Aorta (tissue), 5 donors: ENCODE measurements at regions not wholly inside any gene's neighbourhood (a gene's known extent, or its start where the extent isn't known, plus 50 kb on each side); places are given as distances from the start of the nearest gene placed in this dataset.
"Not testable (repeated sequence)": the region's sequence is repeated elsewhere in the genome, so short reads cannot be mapped to it uniquely, and the experiment has no call there.

Source experiments
- ATAC-seq: fragments of 200-7000 bp; cut with Tn5 transposase; one replicate; pipeline ENCODE4 v1.9.1; 2022; ENCODE audit warnings: moderate library complexity; ENCODE audit not compliant: low FRiP score
- DNase-seq, 2 donors: peaks; one replicate each; pipeline ENCODE4 v3.0.0-alpha.2; 2020
- H3K27ac ChIP-seq, 2 donors: one replicate each; pipeline ENCODE4 v1.5.1; 2013; ENCODE audit warnings: low read length in 2 of 2, mild to moderate bottlenecking in 2 of 2, moderate library complexity in 2 of 2, control low read depth in 1 of 2, inconsistent platforms in 1 of 2, low read depth in 1 of 2
- H3K27me3 ChIP-seq, 2 donors: one replicate each; pipeline ENCODE4 v1.6.1; 2013; ENCODE audit warnings: control low read depth in 1 of 2, low read length in 1 of 2, mild to moderate bottlenecking in 1 of 2, moderate library complexity in 1 of 2; ENCODE audit not compliant: insufficient read depth in 2 of 2, control insufficient read depth in 1 of 2
- H3K36me3 ChIP-seq, 2 donors: one replicate each; pipeline ENCODE4 v1.6.1; 2013; ENCODE audit warnings: control low read depth in 1 of 2, low read length in 1 of 2, mild to moderate bottlenecking in 1 of 2; ENCODE audit not compliant: insufficient read depth in 2 of 2, control insufficient read depth in 1 of 2
- H3K4me1 ChIP-seq, 2 donors: one replicate each; pipeline ENCODE4 v1.6.1; 2013; ENCODE audit warnings: low read length in 2 of 2, control low read depth in 1 of 2, mild to moderate bottlenecking in 1 of 2, moderate library complexity in 1 of 2; ENCODE audit not compliant: insufficient read depth in 2 of 2, control insufficient read depth in 1 of 2
- H3K4me3 ChIP-seq, 2 donors: one replicate each; pipeline ENCODE4 v1.5.1; 2013; ENCODE audit warnings: low read length in 2 of 2, control low read depth in 1 of 2, mild to moderate bottlenecking in 1 of 2
- H3K9me3 ChIP-seq: one replicate; pipeline ENCODE4 v1.6.1; 2013; ENCODE audit warnings: mild to moderate bottlenecking, low read length; ENCODE audit not compliant: control insufficient read depth
- WGBS, 2 donors: extraction: QIAGEN DNeasy Blood & Tissue Kit; methylation state at CpG; one replicate each; pipeline ENCODE4 v1.1.7; 2013; 5-methylcytosine and 5-hydroxymethylcytosine counted together
- intact Hi-C, 2 donors: fragments of 100-400 bp; cut with DNase I; formaldehyde crosslinking; loops; one replicate each; pipeline versions ENCODE4 v1.14.2 to v1.15.0; 2022
- donor health status: healthy with polysubstance abuse.
- donor health status: Bipolar disorder and iron deficiency.
- donor health status: DM: no; HTN: no; CAD: no.
- donor health status: DM: no; HTN: no; CAD: no.
- donor health status: DM: yes; HTN: yes; CAD: no.

DNA sequence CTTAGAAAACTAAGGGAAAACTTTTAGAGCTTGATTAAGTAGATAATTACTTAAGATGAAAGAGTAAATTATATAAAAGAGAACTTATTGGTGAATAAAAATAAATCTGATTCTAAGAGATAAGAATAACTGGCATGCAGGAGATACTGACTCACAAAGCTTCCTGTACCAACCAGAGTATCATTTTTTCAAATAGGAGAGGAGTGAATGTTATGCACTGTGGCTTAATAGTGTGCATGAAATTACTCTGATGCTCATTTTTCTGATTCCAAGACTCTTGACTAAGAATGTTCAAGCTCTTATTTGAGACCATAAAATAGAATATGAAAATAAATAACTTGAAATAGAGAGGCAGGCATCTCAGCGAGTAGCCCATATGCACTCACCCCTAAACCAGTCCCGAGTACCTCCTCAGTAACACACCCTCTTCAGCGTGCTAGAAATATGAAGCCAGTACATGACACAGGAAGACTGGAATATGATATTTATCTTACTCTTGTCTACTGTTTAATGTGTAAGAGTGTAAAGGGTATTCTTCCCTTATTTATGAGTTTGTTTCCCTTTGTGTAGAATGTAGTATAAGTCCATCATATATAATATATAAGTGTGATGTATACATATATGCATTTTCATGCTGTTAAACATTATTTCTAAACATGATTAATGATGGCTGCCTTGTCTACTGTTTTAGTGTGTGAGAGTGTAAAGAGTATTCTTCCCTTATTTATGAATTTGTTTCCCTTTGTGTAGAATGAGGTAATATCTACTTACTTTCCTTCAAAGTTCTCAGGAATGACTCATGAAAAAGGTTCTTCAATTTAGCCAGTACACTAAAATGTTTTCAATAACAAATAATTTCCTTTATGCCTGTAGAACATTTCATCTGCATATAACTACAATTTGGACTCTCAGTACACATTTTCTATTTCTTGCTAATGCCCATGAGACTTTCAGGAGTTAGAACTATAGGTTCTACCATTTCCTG, 99.2 kb upstream of the PALMD start:
- intact Hi-C loops: no loop called here
- no peak for ATAC-seq

DNA sequence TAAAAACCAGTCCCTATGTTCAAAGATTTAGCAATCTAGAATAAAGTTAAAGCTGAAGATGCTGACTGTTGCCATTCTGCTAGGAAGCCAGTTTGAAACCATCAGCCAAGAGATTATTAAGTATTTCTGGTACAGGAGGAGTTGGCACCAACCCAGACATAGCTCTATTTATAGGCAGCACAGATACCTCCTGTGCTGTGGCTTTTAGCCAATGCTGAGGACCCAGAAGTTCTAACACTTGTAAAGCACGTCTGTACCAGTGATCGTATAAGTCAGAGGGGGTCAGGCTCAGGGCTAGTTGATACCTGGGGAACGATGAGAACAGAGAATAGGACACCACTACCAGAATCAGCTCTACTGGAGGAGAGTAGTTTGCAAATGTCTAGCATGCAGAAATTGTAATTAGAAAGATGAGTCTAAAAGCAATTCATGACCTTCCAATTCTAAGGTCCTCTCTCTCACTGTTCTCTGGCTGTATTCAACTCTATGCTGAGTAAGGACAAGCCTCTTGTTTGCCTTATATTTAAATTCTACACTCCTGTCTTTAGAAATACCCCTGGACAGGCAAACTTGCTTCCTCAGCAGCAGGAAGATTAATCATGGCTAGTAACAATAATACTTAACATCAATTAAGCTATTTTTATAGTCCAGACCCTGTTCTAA, 96.8 kb upstream of the PALMD start:
- no peaks in the 10 kb centered on the region for H3K36me3 ChIP-seq
- intact Hi-C loops: no loop called here
- no peak overlapping the region for H3K4me3 ChIP-seq
- no peaks in the 10 kb centered on the region for H3K9me3 ChIP-seq
- H3K4me1 ChIP-seq: no peaks in the 10 kb centered on the region
- H3K27me3 ChIP-seq: no peaks in the 10 kb centered on the region
- H3K27ac ChIP-seq: no peak overlapping the region
- ATAC-seq (no peak), DNase-seq (no peak)
- WGBS, 2 donors: 26 to 34% methylated on average over 3 of the region's 3 CpGs

More for the DNA sequence above, 99.2 kb upstream of the PALMD start:
- Histone ChIP-seq H3K27me3 (no peaks in the 10 kb centered on the region), H3K9me3 (no peaks in the 10 kb centered on the region), H3K36me3 (no peaks in the 10 kb centered on the region), H3K4me1 (no peaks in the 10 kb centered on the region), H3K4me3 (no peak overlapping the region), H3K27ac (no peak overlapping the region)
- no peak for DNase-seq
- WGBS, 2 donors: 59 to 71% methylated on average over 3 of the region's 3 CpGs

DNA sequence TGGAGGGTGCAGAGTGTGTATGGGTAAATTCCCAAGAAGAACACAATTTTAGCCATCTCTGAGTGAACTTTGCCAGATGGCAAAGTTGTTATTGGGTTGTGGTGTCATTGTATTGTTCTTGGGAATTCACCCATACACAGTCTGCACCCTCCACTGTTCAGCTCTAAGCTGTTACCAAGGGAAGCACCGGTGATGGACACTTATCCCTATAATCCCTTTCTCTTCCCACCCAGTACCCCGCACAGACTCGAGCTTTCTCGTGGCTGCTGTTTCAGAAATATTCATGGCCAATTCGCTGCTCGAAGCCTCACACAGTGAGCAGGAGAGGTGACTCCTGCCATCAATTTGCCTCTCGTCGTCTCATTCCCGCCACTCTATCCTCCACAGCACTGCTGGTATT, 95.7 kb upstream of the PALMD start:
- ATAC-seq (no peak), DNase-seq (no peak)
- intact Hi-C loops: no loop called here
- Histone ChIP-seq H3K27ac (no peak overlapping the region), H3K4me1 (no peaks in the 10 kb centered on the region), H3K4me3 (no peak overlapping the region), H3K27me3 (no peaks in the 10 kb centered on the region), H3K36me3 (no peaks in the 10 kb centered on the region), H3K9me3 (no peaks in the 10 kb centered on the region)
- 86 to 88% methylated on average over 9 of the region's 9 CpGs for WGBS, 2 donors

DNA sequence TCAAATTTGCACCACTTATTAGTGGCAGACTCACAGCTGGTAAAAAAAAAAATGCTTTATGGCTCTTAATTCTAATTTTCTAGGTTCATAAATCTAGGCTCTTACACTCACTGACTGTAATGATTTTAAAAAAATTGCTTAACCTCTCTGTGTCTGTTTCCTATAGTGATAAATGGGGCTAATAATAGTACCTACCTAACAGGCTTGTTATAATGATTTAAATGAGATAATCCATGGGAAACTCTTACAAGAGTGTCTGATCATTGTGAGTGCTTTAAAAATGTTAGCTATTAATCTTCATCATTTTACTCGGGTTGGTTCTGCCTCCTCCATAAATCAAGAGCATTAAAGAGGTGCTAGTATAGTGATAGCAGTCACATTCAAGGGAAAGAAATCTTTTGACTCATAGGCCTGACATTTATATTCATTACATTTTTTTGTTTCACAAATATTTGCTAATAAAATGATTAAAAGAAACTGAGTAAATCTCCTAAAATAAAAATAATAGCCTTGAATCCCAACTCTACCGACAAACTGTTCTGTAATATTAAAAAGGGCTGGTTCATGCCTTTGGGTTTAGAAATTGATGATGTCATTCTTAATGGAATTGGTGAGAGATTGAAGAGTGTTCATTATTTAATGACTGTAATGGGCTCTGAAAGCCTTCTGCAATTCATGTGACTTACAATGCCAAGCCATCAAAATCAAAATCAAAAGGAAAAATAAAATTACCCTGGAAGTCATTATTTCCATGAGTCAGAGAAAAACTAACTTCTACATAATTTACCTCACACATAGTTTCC, 93.9 kb upstream of the PALMD start:
- Histone ChIP-seq H3K36me3 (no peaks in the 10 kb centered on the region), H3K9me3 (no peaks in the 10 kb centered on the region), H3K4me3 (no peak overlapping the region), H3K27me3 (no peaks in the 10 kb centered on the region), H3K27ac (no peak overlapping the region), H3K4me1 (no peaks in the 10 kb centered on the region)
- ATAC-seq: no peak
- 36 to 44% methylated on average over 2 of the region's 2 CpGs for WGBS, 2 donors
- DNase-seq: no peak
- intact Hi-C loops: no loop called here

DNA sequence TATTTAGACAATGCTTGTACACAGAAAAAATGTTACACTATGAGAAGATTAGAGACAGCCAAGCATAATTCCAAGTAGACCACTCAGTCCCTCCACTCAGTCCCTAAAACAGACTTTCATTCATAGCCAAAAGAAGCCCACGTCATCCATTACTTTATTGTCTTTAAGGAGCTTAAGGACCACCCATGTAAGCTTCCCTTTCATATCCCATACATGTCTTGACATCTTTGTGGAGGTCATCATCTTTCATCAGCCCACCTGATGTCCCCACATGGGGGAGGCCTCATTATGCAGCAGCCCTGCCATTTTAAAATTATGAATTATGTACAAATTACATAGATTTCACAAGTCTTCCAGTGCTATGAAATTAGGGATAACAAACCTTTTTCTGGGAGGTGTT, 92.6 kb upstream of the PALMD start:
- DNase-seq (no peak), ATAC-seq (no peak)
- WGBS, 2 donors: 59 to 71% methylated on average over 1 of the region's 1 CpG
- Histone ChIP-seq H3K36me3 (no peaks in the 10 kb centered on the region), H3K27ac (no peak overlapping the region), H3K9me3 (peaks cover 2% of the 10 kb centered on the region), H3K27me3 (no peaks in the 10 kb centered on the region), H3K4me1 (no peaks in the 10 kb centered on the region), H3K4me3 (no peak overlapping the region)
- intact Hi-C loops: no loop called here

DNA sequence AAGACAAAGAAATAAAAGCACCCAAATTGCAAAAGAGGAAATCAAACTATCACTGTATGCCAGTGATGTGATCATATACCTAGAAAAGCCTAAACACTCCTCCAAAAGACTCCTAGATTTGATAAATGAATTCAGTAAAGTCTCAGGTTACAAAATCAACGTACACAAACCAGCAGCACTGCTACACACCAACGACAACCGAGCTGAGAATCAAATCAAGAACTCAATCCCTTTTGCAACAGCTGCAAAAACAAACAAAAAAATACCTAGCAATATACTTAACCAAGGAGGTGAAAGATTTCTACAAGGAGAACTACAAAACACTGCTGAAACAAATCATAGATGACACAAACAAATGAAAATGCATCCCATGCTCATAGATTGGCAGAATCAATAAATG, 92.1 kb upstream of the PALMD start:
- H3K4me1 ChIP-seq, DNase-seq, H3K9me3 ChIP-seq, H3K36me3 ChIP-seq, H3K4me3 ChIP-seq, H3K27me3 ChIP-seq, intact Hi-C loops, H3K27ac ChIP-seq, ATAC-seq: not testable (repeated sequence)
- 4 to 18% methylated on average over 3 of the region's 3 CpGs for WGBS, 2 donors

DNA sequence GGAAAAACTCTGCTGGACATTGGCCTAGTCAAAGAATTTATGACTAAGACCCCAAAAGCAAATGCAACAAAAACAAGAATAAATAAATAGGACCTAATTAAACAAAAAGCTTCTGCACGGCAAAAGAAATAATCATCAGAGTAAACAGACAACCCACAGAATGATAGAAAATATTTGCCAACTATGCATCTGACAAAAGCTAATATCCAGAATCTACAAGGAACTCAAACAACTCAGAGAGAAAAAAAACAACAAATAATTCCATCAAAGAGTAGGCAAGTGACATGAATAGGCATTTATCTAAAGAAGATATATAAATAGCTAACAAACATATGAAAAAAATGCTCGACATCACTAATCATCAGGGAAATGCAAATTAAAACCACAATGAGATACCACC, 91.2 kb upstream of the PALMD start:
- no peaks in the 10 kb centered on the region for H3K36me3 ChIP-seq
- no peaks in the 10 kb centered on the region for H3K27me3 ChIP-seq
- H3K4me1 ChIP-seq: no peaks in the 10 kb centered on the region
- H3K27ac ChIP-seq: no peak overlapping the region
- no peak for DNase-seq
- no peak overlapping the region for H3K4me3 ChIP-seq
- no peak for ATAC-seq
- intact Hi-C loops: no loop called here
- peaks cover 2% of the 10 kb centered on the region for H3K9me3 ChIP-seq
- WGBS, 2 donors: 78 to 82% methylated on average over 2 of the region's 2 CpGs

DNA sequence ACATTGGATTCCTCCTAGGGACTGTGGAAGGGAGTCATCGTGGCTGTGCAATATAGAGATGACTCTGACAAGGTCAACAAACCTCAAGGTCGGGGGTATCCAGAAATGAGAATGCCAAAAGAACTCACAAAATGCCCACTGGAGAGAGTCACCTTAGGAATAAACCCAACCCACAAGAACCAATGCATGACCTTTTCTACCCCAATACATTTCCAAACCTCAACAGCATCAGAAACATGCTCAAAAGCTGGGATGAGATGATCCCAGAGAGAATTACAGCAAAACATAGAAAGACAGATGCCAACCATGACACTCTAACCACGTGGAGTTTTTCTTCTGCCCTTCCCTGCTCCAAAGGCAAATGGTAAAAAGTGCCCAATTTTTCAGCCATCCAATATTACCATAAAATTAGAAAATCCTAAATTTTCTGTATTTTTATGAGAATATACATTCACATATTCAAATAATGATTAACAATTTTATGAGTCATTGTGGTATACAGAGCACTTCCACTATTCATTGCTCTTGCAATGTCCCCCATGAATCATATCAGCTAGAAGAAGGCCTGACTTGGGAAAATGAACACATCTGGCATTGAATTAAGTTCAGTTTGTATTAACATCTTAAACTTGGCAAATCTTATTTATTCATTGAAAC, 88.2 kb upstream of the PALMD start:
- no peak overlapping the region for H3K27ac ChIP-seq
- DNase-seq: no peak
- intact Hi-C loops: no loop called here
- H3K36me3 ChIP-seq: no peaks in the 10 kb centered on the region
- ATAC-seq: no peak
- H3K4me3 ChIP-seq: no peak overlapping the region
- 74 to 78% methylated on average over 3 of the region's 3 CpGs for WGBS, 2 donors
- no peaks in the 10 kb centered on the region for H3K4me1 ChIP-seq
- H3K27me3 ChIP-seq: no peaks in the 10 kb centered on the region
- H3K9me3 ChIP-seq: peaks cover 2% of the 10 kb centered on the region
